Gastroesophageal sphincter (tissue), 3 donors: ENCODE measurements at regions not wholly inside any gene's neighbourhood (a gene's known extent, or its start where the extent isn't known, plus 50 kb on each side); places are given as distances from the start of the nearest gene placed in this dataset.

Experiments used
- CTCF ChIP-seq, 4 experiments: fragments of 200-600 bp in 2 of 4; fragments of 450-650 bp in 2 of 4; sonication (generic) in 1 of 4; IDR thresholded peaks; one replicate each; pipeline ENCODE4 v1.5.1; 2017 to 2019; ENCODE audit warnings: antibody characterized with exemption in 4 of 4, mild to moderate bottlenecking in 2 of 4, moderate library complexity in 2 of 4
- POLR2A ChIP-seq, 2 donors: fragments of 450-650 bp; IDR thresholded peaks; one replicate each; pipeline ENCODE4 v1.6.1; 2017; ENCODE audit warnings: antibody characterized with exemption in 2 of 2, mild to moderate bottlenecking in 2 of 2, moderate library complexity in 1 of 2

GRCh38 chr2:153020201-153020600, 301.8 kb downstream of the ARL6IP6 start:
- no peak for TF ChIP-seq CTCF (IDR thresholded peaks at IDR 0.05)
- TF ChIP-seq POLR2A (IDR thresholded peaks at IDR 0.05), result no peak
